ENCODE measurements at regions not wholly inside any gene's neighbourhood (a gene's known extent, or its start where the extent isn't known, plus 50 kb on each side); places are given as distances from the start of the nearest gene placed in this dataset.
A peak's percentile ranks its signal among the peaks of the same experiment; 100 is the strongest.

- H3K27me3 ChIP-seq, result no peaks in the 10 kb centered on the region
- no peaks in the 10 kb centered on the region for H3K9me3 ChIP-seq
- TF ChIP-seq POLR2A (IDR thresholded peaks at IDR 0.05), result no peak
- TF ChIP-seq CTCF (IDR thresholded peaks at IDR 0.05 in 4 of 5, conservative IDR thresholded peaks at IDR 0.05 in 1 of 5), result no peak
- ATAC-seq (peak in 1 of 2 donors; percentile 30), DNase-seq (no peak)
- intact Hi-C loops (cut with DNase I; ENCODE audit: low total_unique reads), result no loop called here
- H3K36me3 ChIP-seq, result no peaks in the 10 kb centered on the region
- no peak overlapping the region for H3K4me3 ChIP-seq
- H3K4me1 ChIP-seq, result no peaks in the 10 kb centered on the region
- no peak overlapping the region for H3K27ac ChIP-seq
- in situ Hi-C loops (cut with MboI; ENCODE audit: low sequenced_read_pairs in 4 of 4), result no loop called here
Measured at GRCh38 chr15:91603384-91604080, 250.0 kb upstream of the SLCO3A1 start.

GRCh38 chr15:91604122-91604521 lies 249.4 kb upstream of the SLCO3A1 start:
- TF ChIP-seq POLR2A (IDR thresholded peaks at IDR 0.05), result no peak
- TF ChIP-seq CTCF (IDR thresholded peaks at IDR 0.05 in 4 of 5, conservative IDR thresholded peaks at IDR 0.05 in 1 of 5), result no peak

GRCh38 chr15:91605576-91605975 lies 247.9 kb upstream of the SLCO3A1 start:
- DNase-seq (no peak), ATAC-seq (no peak)
- in situ Hi-C loops (cut with MboI; ENCODE audit: low sequenced_read_pairs in 4 of 4) (no loop called here), intact Hi-C loops (cut with DNase I; ENCODE audit: low total_unique reads) (no loop called here)
- no peak overlapping the region for H3K27ac ChIP-seq
- H3K9me3 ChIP-seq, result no peaks in the 10 kb centered on the region
- H3K27me3 ChIP-seq, result no peaks in the 10 kb centered on the region
- no peaks in the 10 kb centered on the region for H3K4me1 ChIP-seq
- no peak overlapping the region for H3K4me3 ChIP-seq
- no peaks in the 10 kb centered on the region for H3K36me3 ChIP-seq
- TF ChIP-seq CTCF (IDR thresholded peaks at IDR 0.05 in 4 of 5, conservative IDR thresholded peaks at IDR 0.05 in 1 of 5) (no peak), POLR2A (IDR thresholded peaks at IDR 0.05) (no peak)

More at GRCh38 chr15:91604122-91604521, 249.4 kb upstream of the SLCO3A1 start:
- no peak for ATAC-seq
- intact Hi-C loops (cut with DNase I; ENCODE audit: low total_unique reads) (no loop called here), in situ Hi-C loops (cut with MboI; ENCODE audit: low sequenced_read_pairs in 4 of 4) (no loop called here)
- Histone ChIP-seq H3K27ac (no peak overlapping the region), H3K4me3 (no peak overlapping the region), H3K27me3 (no peaks in the 10 kb centered on the region), H3K4me1 (no peaks in the 10 kb centered on the region), H3K9me3 (no peaks in the 10 kb centered on the region), H3K36me3 (no peaks in the 10 kb centered on the region)
- no peak for DNase-seq

GRCh38 chr15:91609231-91609630 lies 244.3 kb upstream of the SLCO3A1 start:
- intact Hi-C loops (cut with DNase I; ENCODE audit: low total_unique reads) (no loop called here), in situ Hi-C loops (cut with MboI; ENCODE audit: low sequenced_read_pairs in 4 of 4) (no loop called here)
- DNase-seq, result no peak
- Histone ChIP-seq H3K4me1 (no peaks in the 10 kb centered on the region), H3K27me3 (no peaks in the 10 kb centered on the region), H3K27ac (no peak overlapping the region), H3K9me3 (no peaks in the 10 kb centered on the region), H3K4me3 (no peak overlapping the region), H3K36me3 (no peaks in the 10 kb centered on the region)
- no peak for TF ChIP-seq CTCF (IDR thresholded peaks at IDR 0.05 in 4 of 5, conservative IDR thresholded peaks at IDR 0.05 in 1 of 5)
- no peak for TF ChIP-seq POLR2A (IDR thresholded peaks at IDR 0.05)
- no peak for ATAC-seq

GRCh38 chr15:91609966-91610365 lies 243.5 kb upstream of the SLCO3A1 start:
- no peak for TF ChIP-seq CTCF (IDR thresholded peaks at IDR 0.05 in 4 of 5, conservative IDR thresholded peaks at IDR 0.05 in 1 of 5)
- no peak for TF ChIP-seq POLR2A (IDR thresholded peaks at IDR 0.05)
- Histone ChIP-seq H3K9me3 (no peaks in the 10 kb centered on the region), H3K27ac (no peak overlapping the region), H3K4me1 (no peaks in the 10 kb centered on the region), H3K36me3 (no peaks in the 10 kb centered on the region), H3K27me3 (no peaks in the 10 kb centered on the region), H3K4me3 (no peak overlapping the region)
- intact Hi-C loops (cut with DNase I; ENCODE audit: low total_unique reads), result no loop called here
- in situ Hi-C loops (cut with MboI; ENCODE audit: low sequenced_read_pairs in 4 of 4), result no loop called here
- no peak for DNase-seq
- no peak for ATAC-seq

Measured in gastrocnemius medialis (tissue), 4 donors.